GM12891 (cell line): ENCODE measurements at regions not wholly inside any gene's neighbourhood (a gene's known extent, or its start where the extent isn't known, plus 50 kb on each side); places are given as distances from the start of the nearest gene placed in this dataset.

Experiments used
- DNase-seq: peaks from one replicate; pipeline ENCODE4 v3.0.0; 2011; ENCODE audit warnings: low spot score; ENCODE audit not compliant: insufficient read length
- FAIRE-seq: peaks from 2 replicates; lab custom pipeline; 2011; peaks lifted over from hg19 to GRCh38; lab: Jason Lieb, UNC
- PAX5 ChIP-seq: IDR thresholded peaks from 2 replicates; pipeline ENCODE4 v1.6.1; 2011; ENCODE audit warnings: low read length, moderate library complexity, mild to moderate bottlenecking; ENCODE audit not compliant: insufficient read depth, severe bottlenecking
- POLR2A ChIP-seq: IDR thresholded peaks from 2 replicates; pipeline ENCODE4 v1.6.1; 2011; ENCODE audit warnings: low read depth, low read length, control low read depth
- POLR2AphosphoS5 ChIP-seq: IDR thresholded peaks from 2 replicates; pipeline ENCODE4 v1.6.1; 2011; ENCODE audit warnings: low read depth, low read length, control low read depth
- POU2F2 ChIP-seq: IDR thresholded peaks from 2 replicates; pipeline ENCODE4 v1.6.1; 2011; ENCODE audit warnings: low read depth, mild to moderate bottlenecking, control low read depth, low read length, moderate library complexity
- SPI1 ChIP-seq: IDR thresholded peaks from 2 replicates; pipeline ENCODE4 v1.6.1; 2011; ENCODE audit warnings: low read depth, low read length, control low read depth
- TAF1 ChIP-seq: IDR thresholded peaks from 2 replicates; pipeline ENCODE4 v1.6.1; 2011; ENCODE audit warnings: low read depth, low read length, control low read depth

GRCh38 chr7:13577566-13578145, 411.8 kb downstream of the ETV1 start:
- DNase-seq: no peak

GRCh38 chr7:13578294-13578693, 411.2 kb downstream of the ETV1 start:
- no peak for DNase-seq
- no peak for TF ChIP-seq SPI1
- TF ChIP-seq POU2F2: no peak
- no peak for TF ChIP-seq TAF1
- TF ChIP-seq POLR2A: no peak
- no peak for TF ChIP-seq POLR2AphosphoS5
- no peak for TF ChIP-seq PAX5
- no peak for FAIRE-seq

More at GRCh38 chr7:13577566-13578145, 411.8 kb downstream of the ETV1 start:
- no peak for FAIRE-seq
- no peak for TF ChIP-seq TAF1
- no peak for TF ChIP-seq PAX5
- no peak for TF ChIP-seq POU2F2
- TF ChIP-seq POLR2A: no peak
- TF ChIP-seq SPI1: no peak
- TF ChIP-seq POLR2AphosphoS5: no peak

GRCh38 chr7:13581097-13581496, 408.4 kb downstream of the ETV1 start:
- DNase-seq (no peak), FAIRE-seq (no peak)
- no peak for TF ChIP-seq POLR2A
- TF ChIP-seq PAX5: no peak

- DNase-seq (no peak), FAIRE-seq (no peak)
- TF ChIP-seq SPI1: no peak
- TF ChIP-seq POU2F2: no peak
- TF ChIP-seq POLR2AphosphoS5: no peak
- no peak for TF ChIP-seq POLR2A
- TF ChIP-seq PAX5: no peak
- TF ChIP-seq TAF1: no peak
Observed at GRCh38 chr7:13593854-13594253, 395.6 kb downstream of the ETV1 start.

- TF ChIP-seq POU2F2 (no peak), POLR2A (no peak), POLR2AphosphoS5 (no peak), PAX5 (no peak), SPI1 (no peak), TAF1 (no peak)
- FAIRE-seq: no peak
- DNase-seq: no peak
Observed at GRCh38 chr7:13602036-13602435, 387.4 kb downstream of the ETV1 start.

- no peak for FAIRE-seq
- DNase-seq: no peak
- TF ChIP-seq POLR2A (no peak), PAX5 (no peak), POLR2AphosphoS5 (no peak), SPI1 (no peak), TAF1 (no peak), POU2F2 (no peak)
Observed at GRCh38 chr7:13603016-13603415, 386.4 kb downstream of the ETV1 start.

- FAIRE-seq: no peak
- TF ChIP-seq POU2F2: no peak
- TF ChIP-seq POLR2AphosphoS5: no peak
- TF ChIP-seq POLR2A: no peak
- no peak for TF ChIP-seq TAF1
- TF ChIP-seq PAX5: no peak
- no peak for TF ChIP-seq SPI1
- DNase-seq: no peak
Observed at GRCh38 chr7:13603661-13604060, 385.8 kb downstream of the ETV1 start.

- no peak for DNase-seq
- FAIRE-seq: no peak
- TF ChIP-seq TAF1 (no peak), POU2F2 (no peak), SPI1 (no peak), PAX5 (no peak), POLR2A (no peak), POLR2AphosphoS5 (no peak)
Observed at GRCh38 chr7:13604178-13604577, 385.3 kb downstream of the ETV1 start.

- FAIRE-seq (no peak), DNase-seq (no peak)
- TF ChIP-seq TAF1 (no peak), POLR2AphosphoS5 (no peak), PAX5 (no peak), POLR2A (no peak), SPI1 (no peak), POU2F2 (no peak)
Observed at GRCh38 chr7:13610372-13610771, 379.1 kb downstream of the ETV1 start.

GRCh38 chr7:13615679-13616078, 373.8 kb downstream of the ETV1 start:
- FAIRE-seq: no peak
- TF ChIP-seq POLR2AphosphoS5 (no peak), POLR2A (no peak), PAX5 (no peak), TAF1 (no peak), POU2F2 (no peak), SPI1 (no peak)
- no peak for DNase-seq
